GM06990 (cell line): ENCODE measurements at regions not wholly inside any gene's neighbourhood (a gene's known extent, or its start where the extent isn't known, plus 50 kb on each side); places are given as distances from the start of the nearest gene placed in this dataset.
"Not testable (repeated sequence)": the region's sequence is repeated elsewhere in the genome, so short reads cannot be mapped to it uniquely, and the experiment has no call there.

ENCODE experiments used
- DNase-seq: peaks from one replicate; pipeline ENCODE4 v3.0.0-alpha.2; 2011; ENCODE audit not compliant: insufficient read length; ENCODE audit errors: extremely low read depth
- H3K27me3 ChIP-seq: replicated peaks from 2 replicates; pipeline ENCODE4 v1.6.0; 2011; ENCODE audit warnings: low read length; ENCODE audit not compliant: control insufficient read depth, insufficient read depth
- H3K36me3 ChIP-seq: 2 replicates; pipeline ENCODE4 v1.5.1; 2011; ENCODE audit warnings: low read length; ENCODE audit not compliant: control insufficient read depth, insufficient read depth
- H3K4me3 ChIP-seq: replicated peaks from 2 replicates; pipeline ENCODE4 v1.5.1; 2011; ENCODE audit warnings: low read depth, mild to moderate bottlenecking, control low read depth, low read length
- TF ChIP-seq, protein P1 (sequence below): IDR thresholded peaks from 2 replicates; pipeline ENCODE4 v1.5.1; 2011; ENCODE audit warnings: low read length, control low read depth, mild to moderate bottlenecking, inconsistent platforms; ENCODE audit not compliant: insufficient read depth, poor library complexity, severe bottlenecking

DNA sequence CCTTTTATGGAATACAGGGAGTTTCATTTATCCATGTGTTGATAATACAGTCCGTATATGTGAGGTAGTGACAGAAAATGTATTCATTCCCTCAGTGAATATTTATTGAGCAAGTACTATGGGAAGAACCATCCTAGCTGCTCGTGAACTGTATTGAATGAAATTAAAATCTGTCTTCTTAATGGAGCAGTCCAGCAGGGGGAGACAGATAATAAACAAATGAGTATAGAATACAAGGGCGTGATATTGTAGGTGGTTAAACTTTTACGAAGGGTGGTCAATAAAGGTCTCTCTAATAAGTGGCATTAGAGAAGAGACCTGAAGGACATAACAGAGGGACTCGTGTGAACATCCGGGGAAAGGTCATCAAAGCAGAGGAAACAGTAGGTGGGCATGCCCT is 62.7 kb upstream of the OSTN start:
- TF ChIP-seq, protein P1, sequence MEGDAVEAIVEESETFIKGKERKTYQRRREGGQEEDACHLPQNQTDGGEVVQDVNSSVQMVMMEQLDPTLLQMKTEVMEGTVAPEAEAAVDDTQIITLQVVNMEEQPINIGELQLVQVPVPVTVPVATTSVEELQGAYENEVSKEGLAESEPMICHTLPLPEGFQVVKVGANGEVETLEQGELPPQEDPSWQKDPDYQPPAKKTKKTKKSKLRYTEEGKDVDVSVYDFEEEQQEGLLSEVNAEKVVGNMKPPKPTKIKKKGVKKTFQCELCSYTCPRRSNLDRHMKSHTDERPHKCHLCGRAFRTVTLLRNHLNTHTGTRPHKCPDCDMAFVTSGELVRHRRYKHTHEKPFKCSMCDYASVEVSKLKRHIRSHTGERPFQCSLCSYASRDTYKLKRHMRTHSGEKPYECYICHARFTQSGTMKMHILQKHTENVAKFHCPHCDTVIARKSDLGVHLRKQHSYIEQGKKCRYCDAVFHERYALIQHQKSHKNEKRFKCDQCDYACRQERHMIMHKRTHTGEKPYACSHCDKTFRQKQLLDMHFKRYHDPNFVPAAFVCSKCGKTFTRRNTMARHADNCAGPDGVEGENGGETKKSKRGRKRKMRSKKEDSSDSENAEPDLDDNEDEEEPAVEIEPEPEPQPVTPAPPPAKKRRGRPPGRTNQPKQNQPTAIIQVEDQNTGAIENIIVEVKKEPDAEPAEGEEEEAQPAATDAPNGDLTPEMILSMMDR = peak; percentile 50
- no peak for DNase-seq
- no peak overlapping the region for H3K4me3 ChIP-seq
- H3K36me3 ChIP-seq = no peaks in the 10 kb centered on the region
- no peaks in the 10 kb centered on the region for H3K27me3 ChIP-seq

DNA sequence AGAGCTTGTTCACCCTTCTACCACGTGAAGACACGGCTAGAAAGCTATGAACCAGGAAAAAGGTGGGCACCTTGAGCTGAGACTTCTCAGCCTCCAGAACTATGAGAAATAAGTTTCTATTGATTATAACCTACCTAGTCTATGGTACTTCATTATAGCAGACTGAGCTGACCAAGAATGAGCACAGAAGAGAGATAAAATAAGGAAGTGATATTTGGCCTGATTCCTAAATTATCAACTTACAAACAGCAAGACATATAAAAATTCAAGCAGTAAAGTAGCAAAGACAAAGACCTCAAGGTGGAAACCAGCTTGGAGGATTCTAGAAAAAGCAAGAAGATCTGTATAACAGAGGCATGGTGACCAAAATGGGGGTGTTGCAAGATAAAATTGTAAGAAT is 63.9 kb upstream of the OSTN start:
- H3K36me3 ChIP-seq = no peaks in the 10 kb centered on the region
- H3K4me3 ChIP-seq = no peak overlapping the region
- DNase-seq = no peak
- H3K27me3 ChIP-seq = no peaks in the 10 kb centered on the region
- TF ChIP-seq, protein P1 = no peak

DNA sequence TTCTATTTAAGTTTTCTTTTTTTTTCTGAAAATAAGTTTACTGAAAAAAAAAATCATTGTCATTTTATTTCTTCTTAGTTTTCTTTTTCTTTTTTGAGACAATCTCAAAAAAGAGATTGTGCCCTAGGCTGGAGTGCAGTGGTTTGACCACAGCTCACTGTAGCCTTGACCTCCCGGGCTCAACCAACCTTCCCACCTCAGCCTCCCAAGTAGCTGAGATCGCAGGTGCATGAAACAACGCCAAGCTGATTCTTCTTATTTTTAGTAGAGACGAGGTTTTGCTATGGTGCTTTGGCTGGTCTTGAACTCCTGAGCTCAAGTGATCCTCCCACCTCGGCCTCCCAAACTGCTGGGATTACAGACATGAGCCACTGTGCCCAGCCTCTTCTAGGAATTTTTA is 65.7 kb upstream of the OSTN start:
- H3K36me3 ChIP-seq = no peaks in the 10 kb centered on the region
- DNase-seq = no peak

DNA sequence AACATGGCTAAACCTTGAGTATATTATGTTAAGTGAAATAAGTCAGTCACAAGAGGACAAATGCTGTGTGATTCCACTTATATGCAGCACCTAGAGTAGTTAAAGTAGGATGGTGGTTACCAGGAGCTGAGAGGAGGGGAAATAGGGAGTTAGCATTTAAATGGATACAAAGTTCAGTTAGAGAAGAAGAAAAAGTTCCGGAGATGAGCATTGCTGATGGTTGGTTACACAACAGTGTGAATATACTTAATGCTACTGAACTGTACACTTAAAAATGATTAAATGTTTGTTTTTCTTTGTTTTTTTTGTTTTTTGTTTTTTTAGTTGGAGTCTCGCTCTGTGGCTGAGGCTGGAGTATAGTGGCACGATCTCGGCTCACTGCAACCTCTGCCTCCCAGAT is 67.7 kb upstream of the OSTN start:
- no peaks in the 10 kb centered on the region for H3K36me3 ChIP-seq
- TF ChIP-seq, protein P1 = no peak
- no peak for DNase-seq
- no peaks in the 10 kb centered on the region for H3K27me3 ChIP-seq
- H3K4me3 ChIP-seq = no peak overlapping the region

More for the DNA sequence above, 65.7 kb upstream of the OSTN start:
- no peak overlapping the region for H3K4me3 ChIP-seq
- TF ChIP-seq, protein P1 = no peak
- no peaks in the 10 kb centered on the region for H3K27me3 ChIP-seq

DNA sequence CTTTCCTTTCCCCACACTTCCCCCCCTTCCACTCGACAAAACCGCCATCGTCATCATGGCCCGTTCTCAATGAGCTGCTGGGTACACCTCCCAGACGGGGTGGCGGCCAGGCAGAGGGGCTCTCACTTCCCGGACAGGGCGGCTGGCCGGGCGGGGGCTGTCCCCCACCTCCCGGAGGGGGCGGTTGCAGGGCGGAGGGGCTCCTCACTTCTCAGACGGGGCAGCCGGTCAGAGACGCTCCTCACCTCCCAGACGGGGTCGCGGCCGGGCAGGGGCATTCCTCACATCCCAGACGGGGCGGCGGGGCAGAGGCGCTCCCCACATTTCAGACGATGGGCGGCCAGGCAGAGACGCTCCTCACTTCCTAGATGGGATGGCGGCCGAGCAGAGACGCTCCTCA is 74.2 kb upstream of the OSTN start:
- not testable (repeated sequence) for H3K4me3 ChIP-seq, H3K36me3 ChIP-seq, DNase-seq, H3K27me3 ChIP-seq

DNA sequence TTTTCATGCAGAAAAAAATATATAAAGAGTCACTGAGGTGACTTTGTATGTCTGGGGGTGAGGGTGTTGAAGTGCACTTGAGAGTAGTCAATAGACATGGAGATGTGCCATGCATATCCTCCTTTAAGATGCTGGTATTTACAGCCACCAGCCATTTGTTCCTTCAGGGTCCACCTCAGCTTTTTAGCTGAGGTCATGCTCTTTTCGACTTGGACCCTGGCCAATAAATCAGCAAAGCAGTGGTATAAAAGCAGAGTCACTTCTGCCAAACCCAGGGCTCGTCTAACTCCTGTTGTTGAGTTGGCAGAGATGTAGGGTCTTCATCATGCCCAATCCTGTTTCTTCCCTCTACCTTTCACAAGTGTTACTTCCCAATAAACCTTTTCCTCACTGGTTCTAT is 75.1 kb upstream of the OSTN start:
- no peaks in the 10 kb centered on the region for H3K36me3 ChIP-seq
- DNase-seq = no peak
- H3K4me3 ChIP-seq = no peak overlapping the region
- TF ChIP-seq, protein P1 = no peak
- H3K27me3 ChIP-seq = 0 out of 2 replicates have a peak, but pooled peaks cover 1% of the 10 kb centered on the region
